ENCODE measurements at regions not wholly inside any gene's neighbourhood (a gene's known extent, or its start where the extent isn't known, plus 50 kb on each side); places are given as distances from the start of the nearest gene placed in this dataset.

DNA sequence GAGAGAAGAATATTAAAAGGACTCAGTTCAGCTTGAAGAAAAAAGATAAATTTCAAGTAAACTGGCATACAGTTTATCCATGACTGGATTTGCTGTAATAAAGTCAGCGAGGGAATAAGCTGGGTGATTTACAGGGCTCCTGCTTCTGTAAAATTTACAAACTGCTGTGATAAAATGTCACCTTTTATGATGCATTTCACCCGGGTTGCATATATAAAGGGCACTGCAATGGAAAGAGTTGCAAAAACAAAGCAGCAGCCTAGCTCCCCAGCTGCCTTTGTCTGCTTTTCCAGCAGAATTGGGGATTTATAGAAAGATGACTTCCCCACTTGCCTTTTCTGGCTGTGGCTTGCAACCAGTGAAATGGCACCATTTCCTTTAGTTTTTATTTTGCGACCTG, 132.5 kb upstream of the LHCGR start:
- Mint-ChIP-seq H3K36me3 (ENCODE audit: unreplicated experiment) (no peaks in the 10 kb centered on the region), H3K27me3 (ENCODE audit: unreplicated experiment) (peaks cover 18% of the 10 kb centered on the region), H3K4me3 (ENCODE audit: unreplicated experiment) (no peak overlapping the region), H3K27ac (ENCODE audit: unreplicated experiment) (no peak overlapping the region), H3K4me1 (ENCODE audit: unreplicated experiment) (no peaks in the 10 kb centered on the region), H3K9me3 (ENCODE audit: unreplicated experiment) (no peaks in the 10 kb centered on the region)
- DNase-seq (ENCODE audit: extremely low spot score, unreplicated experiment) = no peak
- TF ChIP-seq, protein P1, sequence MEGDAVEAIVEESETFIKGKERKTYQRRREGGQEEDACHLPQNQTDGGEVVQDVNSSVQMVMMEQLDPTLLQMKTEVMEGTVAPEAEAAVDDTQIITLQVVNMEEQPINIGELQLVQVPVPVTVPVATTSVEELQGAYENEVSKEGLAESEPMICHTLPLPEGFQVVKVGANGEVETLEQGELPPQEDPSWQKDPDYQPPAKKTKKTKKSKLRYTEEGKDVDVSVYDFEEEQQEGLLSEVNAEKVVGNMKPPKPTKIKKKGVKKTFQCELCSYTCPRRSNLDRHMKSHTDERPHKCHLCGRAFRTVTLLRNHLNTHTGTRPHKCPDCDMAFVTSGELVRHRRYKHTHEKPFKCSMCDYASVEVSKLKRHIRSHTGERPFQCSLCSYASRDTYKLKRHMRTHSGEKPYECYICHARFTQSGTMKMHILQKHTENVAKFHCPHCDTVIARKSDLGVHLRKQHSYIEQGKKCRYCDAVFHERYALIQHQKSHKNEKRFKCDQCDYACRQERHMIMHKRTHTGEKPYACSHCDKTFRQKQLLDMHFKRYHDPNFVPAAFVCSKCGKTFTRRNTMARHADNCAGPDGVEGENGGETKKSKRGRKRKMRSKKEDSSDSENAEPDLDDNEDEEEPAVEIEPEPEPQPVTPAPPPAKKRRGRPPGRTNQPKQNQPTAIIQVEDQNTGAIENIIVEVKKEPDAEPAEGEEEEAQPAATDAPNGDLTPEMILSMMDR (IDR thresholded peaks at IDR 0.05) = no peak

DNA sequence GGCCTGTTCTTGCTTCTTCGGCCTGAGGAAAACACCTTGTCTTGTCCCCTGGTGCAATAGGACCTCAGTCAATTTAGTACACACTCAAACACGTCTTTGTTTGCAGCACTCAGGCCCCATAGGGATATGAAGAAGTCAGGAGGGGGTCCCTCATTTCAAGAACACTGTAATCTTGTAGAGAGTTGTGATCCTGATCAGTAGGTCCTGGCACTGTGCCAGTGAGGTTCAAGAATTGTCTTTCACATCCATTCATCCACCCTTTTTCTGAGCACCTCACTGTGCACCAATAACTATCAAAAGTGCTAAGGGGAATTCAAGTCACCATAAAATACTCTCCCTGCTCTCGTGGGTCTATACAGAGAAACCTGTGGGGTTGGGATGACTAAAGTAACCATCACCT, 131.4 kb upstream of the LHCGR start:
- TF ChIP-seq, protein P1 (IDR thresholded peaks at IDR 0.05) = no peak
- no peaks in the 10 kb centered on the region for H3K36me3 Mint-ChIP-seq (ENCODE audit: unreplicated experiment)
- no peaks in the 10 kb centered on the region for H3K9me3 Mint-ChIP-seq (ENCODE audit: unreplicated experiment)
- no peak overlapping the region for H3K27ac Mint-ChIP-seq (ENCODE audit: unreplicated experiment)
- no peak for DNase-seq (ENCODE audit: extremely low spot score, unreplicated experiment)
- H3K4me1 Mint-ChIP-seq (ENCODE audit: unreplicated experiment) = no peaks in the 10 kb centered on the region
- no peak overlapping the region for H3K4me3 Mint-ChIP-seq (ENCODE audit: unreplicated experiment)
- H3K27me3 Mint-ChIP-seq (ENCODE audit: unreplicated experiment) = peaks cover 11% of the 10 kb centered on the region

GRCh38 chr2:48885841-48886240, 130.3 kb upstream of the LHCGR start:
- Mint-ChIP-seq H3K4me1 (ENCODE audit: unreplicated experiment) (no peaks in the 10 kb centered on the region), H3K27ac (ENCODE audit: unreplicated experiment) (no peak overlapping the region), H3K36me3 (ENCODE audit: unreplicated experiment) (no peaks in the 10 kb centered on the region), H3K9me3 (ENCODE audit: unreplicated experiment) (no peaks in the 10 kb centered on the region), H3K4me3 (ENCODE audit: unreplicated experiment) (no peak overlapping the region), H3K27me3 (ENCODE audit: unreplicated experiment) (peaks cover 6% of the 10 kb centered on the region)
- TF ChIP-seq, protein P1 (IDR thresholded peaks at IDR 0.05) = no peak
- no peak for DNase-seq (ENCODE audit: extremely low spot score, unreplicated experiment)

GRCh38 chr2:48883661-48884060, 128.1 kb upstream of the LHCGR start:
- H3K4me3 Mint-ChIP-seq (ENCODE audit: unreplicated experiment) = no peak overlapping the region
- TF ChIP-seq, protein P1 (IDR thresholded peaks at IDR 0.05) = no peak
- DNase-seq (ENCODE audit: extremely low spot score, unreplicated experiment) = no peak

DNA sequence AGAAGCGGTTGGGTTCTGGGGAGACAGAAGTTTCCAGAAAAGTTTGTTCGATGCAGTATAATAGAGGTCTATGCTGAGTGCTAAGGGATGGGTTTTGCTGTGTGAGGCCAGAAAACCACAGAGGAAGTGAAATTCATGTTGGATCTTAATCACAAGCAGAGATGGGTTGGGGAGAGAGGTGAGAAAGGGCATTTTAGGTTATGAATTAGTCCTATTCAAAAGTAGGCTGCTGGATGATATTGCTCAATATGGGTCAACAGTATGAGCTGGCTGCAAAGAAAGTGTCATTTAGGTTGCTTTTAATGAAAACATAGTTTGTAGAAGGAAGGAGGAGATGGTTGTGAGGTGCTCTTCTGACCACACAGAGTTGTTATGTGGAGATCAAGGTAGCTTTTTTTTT, 118.8 kb upstream of the LHCGR start:
- DNase-seq (ENCODE audit: extremely low spot score, unreplicated experiment) = no peak
- no peak overlapping the region for H3K4me3 Mint-ChIP-seq (ENCODE audit: unreplicated experiment)
- H3K27ac Mint-ChIP-seq (ENCODE audit: unreplicated experiment) = no peak overlapping the region
- TF ChIP-seq, protein P1 (IDR thresholded peaks at IDR 0.05) = no peak
- H3K36me3 Mint-ChIP-seq (ENCODE audit: unreplicated experiment) = no peaks in the 10 kb centered on the region
- H3K4me1 Mint-ChIP-seq (ENCODE audit: unreplicated experiment) = peaks cover 5% of the 10 kb centered on the region
- H3K9me3 Mint-ChIP-seq (ENCODE audit: unreplicated experiment) = no peaks in the 10 kb centered on the region
- H3K27me3 Mint-ChIP-seq (ENCODE audit: unreplicated experiment) = peaks cover 5% of the 10 kb centered on the region

More at GRCh38 chr2:48883661-48884060, 128.1 kb upstream of the LHCGR start:
- H3K27me3 Mint-ChIP-seq (ENCODE audit: unreplicated experiment) = peaks cover 13% of the 10 kb centered on the region
- H3K36me3 Mint-ChIP-seq (ENCODE audit: unreplicated experiment) = no peaks in the 10 kb centered on the region
- H3K4me1 Mint-ChIP-seq (ENCODE audit: unreplicated experiment) = no peaks in the 10 kb centered on the region
- H3K27ac Mint-ChIP-seq (ENCODE audit: unreplicated experiment) = no peak overlapping the region
- no peaks in the 10 kb centered on the region for H3K9me3 Mint-ChIP-seq (ENCODE audit: unreplicated experiment)
